Lower leg skin (tissue), 3 donors: ENCODE measurements at regions not wholly inside any gene's neighbourhood (a gene's known extent, or its start where the extent isn't known, plus 50 kb on each side); places are given as distances from the start of the nearest gene placed in this dataset.

Experiments
- CTCF ChIP-seq, 3 donors: fragments of 450-650 bp; IDR thresholded peaks; one replicate each; pipeline ENCODE4 v1.5.1; 2016; ENCODE audit warnings: antibody characterized with exemption in 3 of 3, mild to moderate bottlenecking in 3 of 3, moderate library complexity in 2 of 3
- POLR2A ChIP-seq, 2 donors: fragments of 450-650 bp; IDR thresholded peaks; one replicate each; pipeline ENCODE4 v1.6.1; 2016 to 2017; ENCODE audit warnings: antibody characterized with exemption in 2 of 2, mild to moderate bottlenecking in 1 of 2, moderate library complexity in 1 of 2

DNA sequence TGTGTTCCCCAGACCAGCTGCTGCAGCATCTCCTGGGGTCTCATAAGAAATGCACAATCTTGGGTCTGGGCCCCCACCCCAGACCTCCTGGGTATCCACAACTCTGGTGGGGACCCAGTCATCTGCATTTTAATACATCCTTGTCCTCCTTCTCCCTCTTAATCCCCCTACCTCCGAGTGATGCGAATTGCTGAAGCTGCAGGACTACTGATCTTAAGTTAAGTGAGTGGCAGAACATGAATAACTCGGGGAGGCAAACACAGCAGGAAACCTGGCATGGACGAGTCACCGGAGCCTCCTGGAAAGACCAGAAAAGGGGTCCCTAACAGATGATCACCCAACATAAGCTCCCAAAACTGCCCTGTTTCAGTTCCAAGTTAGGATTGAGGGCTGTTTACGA lies 283.2 kb upstream of the MGAT5 start:
- TF ChIP-seq POLR2A (IDR thresholded peaks at IDR 0.05) (no peak), CTCF (IDR thresholded peaks at IDR 0.05) (no peak)
